Smooth muscle cell (in vitro differentiated cells): ENCODE measurements at regions not wholly inside any gene's neighbourhood (a gene's known extent, or its start where the extent isn't known, plus 50 kb on each side); places are given as distances from the start of the nearest gene placed in this dataset.

Experiments
- DNase-seq: peaks from one replicate; lab custom pipeline; 2025; ENCODE audit not compliant: unreplicated experiment; lab: John Stamatoyannopoulos, UW
- H2AFZ ChIP-seq: fragments of 200-600 bp; sonication (generic); 2 replicates; pipeline ENCODE4 v1.6.0; 2016; ENCODE audit warnings: antibody characterized with exemption, low read depth, mild to moderate bottlenecking
- H3F3A ChIP-seq: fragments of 200-600 bp; sonication (generic); 2 replicates; pipeline ENCODE4 v1.6.0; 2017; ENCODE audit warnings: antibody characterized with exemption, low read depth
- H3K27ac ChIP-seq: fragments of 200-600 bp; sonication (generic); 2 replicates; pipeline ENCODE4 v1.5.1; 2016; ENCODE audit warnings: low read depth, mild to moderate bottlenecking
- H3K27me3 ChIP-seq: fragments of 200-600 bp; sonication (generic); 2 replicates; pipeline ENCODE4 v1.6.1; 2016; ENCODE audit warnings: low read depth, mild to moderate bottlenecking
- H3K36me3 ChIP-seq: fragments of 200-600 bp; sonication (generic); 2 replicates; pipeline ENCODE4 v1.5.1; 2016; ENCODE audit warnings: low read depth
- H3K4me1 ChIP-seq: fragments of 200-600 bp; sonication (generic); 2 replicates; pipeline ENCODE4 v1.5.1; 2016; ENCODE audit warnings: low read depth
- H3K4me2 ChIP-seq: fragments of 200-600 bp; sonication (generic); 2 replicates; pipeline ENCODE4 v1.6.0; 2016; ENCODE audit warnings: mild to moderate bottlenecking
- H3K4me3 ChIP-seq: fragments of 200-600 bp; sonication (generic); 2 replicates; pipeline ENCODE4 v1.5.1; 2016; ENCODE audit warnings: mild to moderate bottlenecking
- H3K79me2 ChIP-seq: fragments of 200-600 bp; sonication (generic); 2 replicates; pipeline ENCODE4 v1.6.0; 2016; ENCODE audit warnings: low read depth, mild to moderate bottlenecking
- H3K9ac ChIP-seq: fragments of 200-600 bp; sonication (generic); 2 replicates; pipeline ENCODE4 v1.6.0; 2016; ENCODE audit warnings: low read depth
- H3K9me3 ChIP-seq: fragments of 200-600 bp; sonication (generic); replicated peaks from 2 replicates; pipeline ENCODE4 v1.5.1; 2016; ENCODE audit warnings: low read depth
- H4K20me1 ChIP-seq: fragments of 200-600 bp; sonication (generic); 2 replicates; pipeline ENCODE4 v1.6.0; 2016; ENCODE audit warnings: low read depth
- CTCF ChIP-seq: fragments of 200-600 bp; sonication (generic); IDR thresholded peaks from 2 replicates; pipeline ENCODE4 v1.5.1; 2017; ENCODE audit warnings: borderline replicate concordance, mild to moderate bottlenecking, antibody characterized with exemption; ENCODE audit not compliant: insufficient read depth, poor library complexity, severe bottlenecking
- WGBS: methylation state at CpG from one replicate; pipeline ENCODE4 v1.1.7; 2016; ENCODE audit warnings: low lambda C conversion rate; 5-methylcytosine and 5-hydroxymethylcytosine counted together

GRCh38 chr10:83166344-83166743 is 973.0 kb upstream of the GHITM start:
- Histone ChIP-seq H4K20me1 (no peaks in the 10 kb centered on the region), H3K79me2 (no peaks in the 10 kb centered on the region), H3K9me3 (no peaks in the 10 kb centered on the region), H3K27me3 (peaks cover 3% of the 10 kb centered on the region), H3K27ac (no peak overlapping the region), H3F3A (no peaks in the 10 kb centered on the region), H3K4me2 (no peak overlapping the region), H2AFZ (no peak overlapping the region), H3K4me1 (peaks cover 9% of the 10 kb centered on the region), H3K36me3 (no peaks in the 10 kb centered on the region), H3K9ac (no peak overlapping the region), H3K4me3 (no peak overlapping the region)
- peak; percentile 11 for TF ChIP-seq CTCF
- 13% methylated on average over 5 of the region's 5 CpGs for WGBS
- DNase-seq, result no peak

- no peaks in the 10 kb centered on the region for H3K9me3 ChIP-seq
- 54% methylated on average over 4 of the region's 4 CpGs for WGBS
- no peaks in the 10 kb centered on the region for H3K27me3 ChIP-seq
- H3K27ac ChIP-seq, result no peak overlapping the region
- no peaks in the 10 kb centered on the region for H3F3A ChIP-seq
- no peak overlapping the region for H3K9ac ChIP-seq
- no peaks in the 10 kb centered on the region for H3K36me3 ChIP-seq
- TF ChIP-seq CTCF, result no peak
- peaks cover 9% of the 10 kb centered on the region for H3K4me1 ChIP-seq
- H4K20me1 ChIP-seq, result no peaks in the 10 kb centered on the region
- no peak for DNase-seq
- no peak overlapping the region for H3K4me2 ChIP-seq
- H2AFZ ChIP-seq, result no peak overlapping the region
- no peaks in the 10 kb centered on the region for H3K79me2 ChIP-seq
- H3K4me3 ChIP-seq, result no peak overlapping the region
Observed at GRCh38 chr10:83167081-83167480, 972.2 kb upstream of the GHITM start.

GRCh38 chr10:83176901-83177300 is 962.4 kb upstream of the GHITM start:
- Histone ChIP-seq H3K9me3 (no peaks in the 10 kb centered on the region), H3K79me2 (no peaks in the 10 kb centered on the region), H3K36me3 (no peaks in the 10 kb centered on the region), H3K27ac (no peak overlapping the region), H3K4me3 (no peak overlapping the region), H3K4me1 (no peaks in the 10 kb centered on the region), H3K27me3 (no peaks in the 10 kb centered on the region), H4K20me1 (no peaks in the 10 kb centered on the region), H3K9ac (no peak overlapping the region), H3F3A (no peaks in the 10 kb centered on the region), H2AFZ (no peak overlapping the region), H3K4me2 (no peak overlapping the region)
- no peak for DNase-seq
- no peak for TF ChIP-seq CTCF
- WGBS, result 94% methylated on average over 2 of the region's 2 CpGs

- Histone ChIP-seq H3K4me3 (no peak overlapping the region), H3K27ac (no peak overlapping the region), H3K4me1 (no peaks in the 10 kb centered on the region), H3K9ac (no peak overlapping the region), H3K79me2 (no peaks in the 10 kb centered on the region), H3K9me3 (no peaks in the 10 kb centered on the region), H2AFZ (no peak overlapping the region), H3K36me3 (no peaks in the 10 kb centered on the region), H3K27me3 (no peaks in the 10 kb centered on the region), H4K20me1 (no peaks in the 10 kb centered on the region), H3F3A (no peaks in the 10 kb centered on the region), H3K4me2 (no peak overlapping the region)
- DNase-seq, result no peak
- no peak for TF ChIP-seq CTCF
Observed at GRCh38 chr10:83178526-83178925, 960.8 kb upstream of the GHITM start.
